HG03520 (cell line): ENCODE measurements at regions not wholly inside any gene's neighbourhood (a gene's known extent, or its start where the extent isn't known, plus 50 kb on each side); places are given as distances from the start of the nearest gene placed in this dataset.
"Not testable (repeated sequence)": the region's sequence is repeated elsewhere in the genome, so short reads cannot be mapped to it uniquely, and the experiment has no call there.

ENCODE experiments used
- ATAC-seq: cut with Tn5 transposase; IDR thresholded peaks from one replicate; pipeline ENCODE4 v1.9.1; 2021; ENCODE audit warnings: mild to moderate bottlenecking, moderate library complexity; ENCODE audit not compliant: unreplicated experiment

DNA sequence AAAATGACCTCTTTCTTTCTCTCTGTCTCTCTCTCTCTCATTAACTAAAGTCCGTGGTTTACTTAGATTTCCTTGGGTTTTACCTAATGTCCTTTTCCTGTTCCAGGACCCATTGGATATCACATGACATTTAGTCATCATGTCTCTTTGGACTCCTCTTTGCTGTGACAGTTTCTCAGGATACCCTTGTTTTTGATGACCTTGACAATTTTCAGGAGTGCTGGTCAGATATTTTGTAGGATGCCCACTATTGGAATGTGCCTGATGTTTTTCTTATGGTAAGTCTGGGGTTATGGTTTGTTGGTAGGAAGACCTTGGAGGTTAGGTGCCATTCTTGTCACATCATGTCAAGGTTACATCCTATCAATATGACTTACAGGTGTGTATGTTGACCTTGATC, 199.2 kb upstream of the HTR1E start:
- no peak for ATAC-seq

DNA sequence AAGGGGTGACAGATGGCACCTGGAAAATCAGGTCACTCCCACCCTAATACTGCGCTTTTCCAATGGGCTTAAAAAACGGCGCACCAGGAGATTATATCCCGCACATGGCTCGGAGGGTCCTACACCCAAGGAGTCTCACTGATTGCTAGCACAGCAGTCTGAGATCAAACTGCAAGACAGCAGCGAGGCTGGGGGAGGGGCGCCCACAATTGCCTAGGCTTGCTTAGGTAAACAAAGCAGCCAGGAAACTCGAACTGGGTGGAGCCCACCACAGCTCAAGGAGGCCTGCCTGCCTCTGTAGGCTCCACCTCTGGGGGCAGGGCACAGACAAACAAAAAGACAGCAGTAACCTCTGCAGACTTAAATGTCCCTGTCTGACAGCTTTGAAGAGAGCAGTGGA, 205.7 kb upstream of the HTR1E start:
- ATAC-seq = not testable (repeated sequence)

DNA sequence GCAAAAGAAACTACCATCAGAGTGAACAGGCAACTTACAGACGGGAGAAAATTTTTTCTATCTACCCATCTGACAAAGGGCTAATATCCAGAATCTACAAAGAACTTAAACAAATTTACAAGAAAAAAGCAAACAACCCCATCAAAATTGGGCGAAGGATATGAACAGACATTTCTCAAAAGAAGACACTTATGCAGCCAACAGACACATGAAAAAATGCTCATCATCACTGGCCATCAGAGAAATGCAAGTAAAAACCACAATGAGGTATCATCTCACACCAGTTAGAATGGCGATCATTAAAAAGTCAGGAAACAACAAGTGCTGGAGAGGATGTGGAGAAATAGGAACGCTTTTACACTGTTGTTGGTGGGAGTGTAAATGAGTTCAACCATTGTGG, 206.6 kb upstream of the HTR1E start:
- not testable (repeated sequence) for ATAC-seq

DNA sequence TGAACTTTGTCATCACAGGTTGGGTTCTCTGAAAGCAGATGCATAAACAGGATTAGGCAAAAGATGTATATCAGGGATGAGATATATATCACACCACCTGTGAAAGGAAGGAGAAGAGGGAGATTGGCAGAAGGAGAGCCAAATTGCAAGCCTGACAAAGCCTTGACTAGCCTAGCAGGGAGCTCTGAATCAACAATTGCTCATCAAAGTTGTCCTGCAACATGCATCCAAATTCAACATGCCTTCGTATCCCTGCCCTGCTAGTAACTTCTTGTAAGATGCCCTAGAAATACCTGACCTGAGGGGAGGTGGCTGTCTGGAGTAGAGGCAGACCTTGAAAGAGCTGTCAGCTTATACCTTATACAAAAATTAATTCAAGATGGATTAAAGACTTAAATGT, 207.1 kb upstream of the HTR1E start:
- no peak for ATAC-seq

DNA sequence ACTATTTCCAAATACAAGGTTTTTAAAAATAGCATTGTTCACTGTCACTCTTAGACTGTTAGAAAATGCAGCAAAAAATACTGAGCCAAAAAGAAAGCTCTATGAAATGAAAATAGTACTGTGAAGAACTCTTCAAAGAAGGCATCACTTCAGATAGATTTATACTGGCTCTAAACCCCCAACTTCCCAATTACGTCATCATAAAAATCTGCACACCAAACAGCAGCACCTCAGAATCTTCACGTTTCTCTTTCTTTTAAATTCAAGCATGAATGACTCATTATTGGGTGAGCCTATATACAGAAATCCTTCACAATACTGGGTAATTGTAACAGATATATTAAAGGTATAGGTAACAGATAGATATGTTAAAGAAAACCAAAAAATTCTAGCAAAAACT, 208.4 kb upstream of the HTR1E start:
- ATAC-seq = no peak

DNA sequence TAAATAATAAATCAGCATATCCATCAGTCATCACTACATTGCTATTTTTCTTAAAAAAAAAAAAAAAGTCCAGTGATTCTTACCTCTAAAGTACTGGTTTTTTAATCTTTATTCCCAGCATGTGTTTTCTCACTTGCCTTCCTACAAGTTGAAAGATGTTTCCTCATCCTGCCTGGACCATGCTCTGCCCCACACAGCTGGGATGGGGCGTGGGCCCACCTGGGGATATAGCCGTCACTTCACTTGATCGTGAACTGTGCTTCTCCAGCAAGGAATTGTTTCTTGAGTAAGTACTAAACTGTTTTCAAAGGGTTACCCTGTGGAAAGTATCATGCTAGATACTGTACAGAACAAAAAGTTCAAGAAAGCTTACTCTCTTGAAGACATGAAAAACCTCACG, 212.6 kb upstream of the HTR1E start:
- ATAC-seq = no peak

DNA sequence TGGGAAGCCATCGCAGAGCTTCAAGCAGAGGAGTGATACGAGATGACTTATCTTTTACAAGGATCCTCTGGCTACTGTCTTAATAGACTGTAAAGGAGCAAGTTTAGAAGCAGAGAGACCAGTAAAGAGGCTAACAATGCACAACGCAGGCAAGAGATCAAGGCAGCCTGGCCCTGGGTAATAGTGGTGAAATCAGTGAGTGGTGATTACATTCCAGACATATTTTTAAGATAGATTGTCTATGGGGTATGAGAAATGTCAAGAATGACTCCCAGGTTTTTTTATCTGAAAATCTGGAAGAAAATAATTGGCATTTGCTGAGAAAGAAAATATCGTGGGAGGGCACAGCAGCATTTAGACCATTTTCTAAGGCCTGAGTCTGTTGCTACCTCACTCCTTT, 213.6 kb upstream of the HTR1E start:
- ATAC-seq = no peak

DNA sequence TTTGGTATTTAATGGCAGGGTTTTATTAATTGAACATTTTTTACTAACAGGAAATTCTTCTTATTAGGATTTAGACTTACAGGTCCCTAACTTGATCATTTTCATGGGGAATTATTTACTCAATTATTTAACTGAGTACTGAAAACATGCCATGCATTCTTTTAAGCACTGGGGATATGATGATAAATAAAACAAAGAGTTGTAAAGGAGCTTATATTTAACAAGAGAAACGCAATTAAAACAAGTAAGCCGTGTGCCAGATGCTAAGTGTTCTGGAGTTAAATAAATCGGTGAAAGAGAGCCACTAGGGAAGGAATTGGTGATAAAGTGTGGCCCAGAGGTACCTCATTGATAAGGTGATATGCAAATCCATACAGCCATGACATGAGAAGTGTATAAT, 214.2 kb upstream of the HTR1E start:
- ATAC-seq = no peak

DNA sequence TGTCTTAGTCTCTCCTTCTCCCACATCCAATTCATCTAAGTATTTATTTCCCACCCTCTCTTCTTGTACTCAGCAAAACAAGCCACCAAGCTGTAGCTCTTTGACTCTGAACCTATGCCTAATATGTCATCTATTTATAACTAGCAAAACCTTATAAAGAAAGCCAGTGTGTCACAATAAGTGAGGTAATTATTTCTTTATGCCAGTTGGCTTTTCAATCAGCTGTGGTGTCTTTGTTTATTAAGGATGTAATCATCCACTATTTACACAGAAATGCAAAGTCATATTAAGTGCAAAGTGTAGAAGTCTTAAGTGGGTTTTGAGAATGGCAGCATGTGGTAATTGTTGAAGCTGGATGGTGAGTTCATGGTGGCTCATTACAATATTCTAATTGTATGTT, 215.2 kb upstream of the HTR1E start:
- no peak for ATAC-seq

DNA sequence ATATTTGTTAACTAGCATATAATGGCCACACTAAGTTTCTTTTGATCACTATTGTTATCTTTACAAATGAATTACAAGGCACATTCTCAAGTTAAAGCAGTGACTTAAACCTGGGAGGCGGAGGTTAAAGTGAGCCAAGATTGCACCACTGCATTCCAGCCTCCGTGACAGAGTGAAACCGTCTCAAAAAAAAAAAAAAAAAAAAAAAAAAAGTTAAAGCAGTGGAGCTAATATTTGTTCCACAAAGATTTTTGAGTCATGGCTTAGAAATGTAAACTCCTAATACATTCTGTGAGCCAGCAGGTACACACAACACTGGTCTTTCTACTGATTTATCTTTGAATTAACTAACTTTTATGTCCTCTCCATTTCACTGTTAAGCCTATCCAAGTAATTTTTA, 221.7 kb upstream of the HTR1E start:
- ATAC-seq = no peak

DNA sequence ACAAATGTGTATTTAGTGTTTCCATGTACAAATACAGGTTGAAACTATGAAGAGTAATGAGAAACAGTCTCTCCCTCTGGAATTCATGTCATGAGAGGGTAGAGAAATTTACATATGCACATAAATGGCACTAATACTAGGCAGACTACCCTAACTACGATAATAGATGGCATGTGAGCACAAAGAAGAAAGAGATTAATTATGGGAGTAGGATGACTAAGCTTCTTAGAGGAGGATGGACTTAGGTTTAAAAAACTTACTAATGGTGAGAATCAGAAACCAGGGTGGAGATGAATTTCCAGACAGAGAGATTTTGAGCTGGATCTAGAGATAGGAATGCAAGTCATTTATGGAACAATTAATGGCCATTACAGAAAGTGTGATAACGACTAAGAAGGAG, 225.3 kb upstream of the HTR1E start:
- ATAC-seq = no peak

DNA sequence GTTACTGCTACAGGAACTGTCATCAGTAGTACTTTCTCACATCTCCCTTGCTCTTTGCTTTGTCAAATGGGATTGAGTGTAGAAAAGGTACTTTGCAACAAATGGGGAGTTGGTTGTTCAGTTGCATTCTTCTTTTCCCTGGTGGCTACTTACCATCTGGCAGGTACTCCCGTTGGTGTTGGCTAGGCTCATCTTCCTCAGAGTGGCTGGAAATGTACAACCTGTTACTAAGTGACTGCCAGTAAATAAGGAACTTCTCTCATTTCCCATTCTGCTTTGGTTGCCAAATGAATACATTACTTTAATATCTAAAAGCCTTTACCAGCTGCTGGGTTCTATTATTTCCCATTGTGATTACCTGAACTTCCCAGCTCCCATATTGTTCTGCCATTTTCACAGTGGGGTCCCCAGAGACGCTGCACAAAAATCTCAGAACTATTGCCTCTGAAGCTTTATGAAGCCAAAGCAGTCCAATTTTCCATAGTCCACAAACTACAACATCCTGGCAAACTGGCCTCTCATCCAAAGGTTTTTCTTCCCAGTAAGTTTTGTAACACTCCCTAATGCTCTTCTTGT, 229.7 kb upstream of the HTR1E start:
- ATAC-seq = no peak

DNA sequence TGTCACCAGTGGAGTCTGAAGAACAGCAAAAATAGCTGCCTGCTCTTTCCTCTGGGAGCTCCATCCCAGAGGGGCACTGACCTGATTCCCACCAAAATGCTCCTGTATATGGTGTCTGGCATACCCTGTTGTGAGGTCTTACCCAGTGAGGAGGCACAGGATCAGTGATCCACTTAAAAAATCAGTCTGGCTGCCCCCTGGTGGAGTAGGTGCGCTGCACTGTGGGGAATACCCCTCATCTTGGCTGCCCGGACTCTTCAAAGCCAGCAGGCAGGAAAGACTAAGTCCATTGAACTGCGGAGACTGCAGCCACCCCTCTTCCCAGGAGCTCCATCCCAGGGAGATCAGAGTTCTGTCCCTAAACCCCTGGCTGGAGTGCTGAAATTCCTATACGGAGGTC, 230.9 kb upstream of the HTR1E start:
- peak; percentile 69 for ATAC-seq

DNA sequence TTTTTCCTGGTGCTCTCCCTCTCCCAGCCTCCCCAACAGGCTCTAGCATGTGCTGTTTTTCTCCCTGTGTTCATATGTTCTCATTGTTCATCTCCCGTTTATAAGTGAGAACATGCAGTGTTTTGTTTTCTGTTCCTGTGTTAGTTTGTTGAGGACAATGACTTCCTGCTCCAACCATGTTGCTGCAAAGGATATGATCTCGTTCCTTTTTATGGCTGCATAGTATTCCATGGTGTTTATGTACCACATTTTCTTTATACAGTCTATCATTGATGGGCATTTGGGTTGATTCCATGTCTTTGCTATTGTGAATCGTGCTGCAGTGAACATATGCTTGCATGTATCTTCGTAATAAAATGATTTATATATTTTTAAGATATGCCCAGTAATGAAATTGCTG, 236.1 kb upstream of the HTR1E start:
- ATAC-seq = not testable (repeated sequence)

DNA sequence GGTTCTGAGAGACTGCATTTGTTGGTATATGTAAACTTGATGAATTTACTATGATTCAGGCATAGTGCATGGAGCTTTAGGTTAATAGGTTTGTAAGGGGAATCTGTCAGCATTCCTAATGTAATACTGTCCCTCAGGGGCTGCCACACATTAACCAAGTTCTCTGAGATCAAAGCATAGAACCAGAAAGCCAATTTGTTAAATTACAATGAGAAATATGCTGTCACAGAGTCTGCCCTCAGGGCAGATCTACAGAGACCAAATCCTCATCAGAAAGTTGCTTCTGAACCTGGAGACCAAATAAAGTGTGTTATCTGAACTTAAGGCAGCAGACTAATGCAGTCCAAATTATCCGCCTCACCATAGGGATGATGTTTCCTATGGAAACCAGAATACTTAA, 250.8 kb upstream of the HTR1E start:
- no peak for ATAC-seq

DNA sequence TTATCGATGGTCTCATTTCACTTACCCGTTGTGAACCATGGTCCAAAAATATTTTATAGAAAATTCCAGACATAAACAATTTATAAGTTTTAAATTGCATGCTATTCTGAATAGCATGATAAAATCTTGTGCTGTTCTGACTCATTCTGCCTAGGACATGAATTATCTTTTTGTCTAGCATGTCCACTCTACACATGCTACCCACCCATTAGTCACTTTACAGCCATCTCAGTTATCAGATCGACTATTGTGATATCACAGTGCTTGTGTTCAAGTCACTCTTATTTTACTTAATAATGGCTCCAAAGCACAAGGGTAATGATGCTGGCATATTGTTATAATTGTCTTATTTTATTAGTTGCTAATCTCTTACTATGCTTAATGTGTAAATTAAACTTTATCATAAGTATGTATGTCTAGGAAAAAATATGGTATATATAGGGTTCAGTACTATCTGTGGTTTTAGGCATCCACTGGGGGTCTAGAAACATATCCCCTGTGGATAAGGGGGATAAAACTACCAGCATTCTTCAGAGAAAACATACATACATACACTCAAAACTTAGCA, 252.0 kb upstream of the HTR1E start:
- ATAC-seq = no peak

DNA sequence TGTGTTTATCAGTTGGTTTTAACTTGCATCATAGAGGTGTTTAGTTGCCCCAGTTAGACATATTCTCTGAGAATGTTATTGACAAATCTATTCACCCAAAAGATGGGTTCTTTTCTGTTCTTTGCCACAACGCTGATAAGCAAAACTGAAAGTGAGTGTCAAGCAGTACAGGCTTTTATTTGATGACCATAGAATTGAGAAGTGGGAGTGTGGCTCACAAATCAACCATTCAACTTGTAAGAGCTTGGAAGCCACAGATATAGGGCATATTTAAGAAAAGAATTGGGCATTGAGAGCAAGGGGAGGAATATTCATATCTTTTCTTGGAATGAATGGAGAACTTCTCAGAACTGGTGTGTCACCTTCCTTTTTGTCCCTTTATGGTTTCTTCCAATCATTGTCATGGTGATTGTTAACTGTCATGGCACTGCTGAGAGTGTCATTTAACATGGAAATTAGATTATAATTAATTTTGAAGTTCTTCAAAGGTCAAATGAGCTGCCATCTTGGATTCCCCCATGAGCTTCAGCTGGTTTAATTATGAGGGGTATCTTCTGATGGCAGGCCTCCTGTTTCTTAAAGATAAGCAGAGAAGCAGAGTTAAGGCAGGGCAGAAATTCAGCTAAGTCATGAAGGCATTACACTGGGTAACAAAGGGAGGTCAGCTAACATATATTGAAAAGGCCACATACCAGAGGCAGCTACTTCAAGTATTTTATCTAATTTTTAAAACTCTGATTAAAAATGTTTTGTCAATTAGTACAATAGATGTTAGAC, 254.0 kb upstream of the HTR1E start:
- ATAC-seq = peak; percentile 57

DNA sequence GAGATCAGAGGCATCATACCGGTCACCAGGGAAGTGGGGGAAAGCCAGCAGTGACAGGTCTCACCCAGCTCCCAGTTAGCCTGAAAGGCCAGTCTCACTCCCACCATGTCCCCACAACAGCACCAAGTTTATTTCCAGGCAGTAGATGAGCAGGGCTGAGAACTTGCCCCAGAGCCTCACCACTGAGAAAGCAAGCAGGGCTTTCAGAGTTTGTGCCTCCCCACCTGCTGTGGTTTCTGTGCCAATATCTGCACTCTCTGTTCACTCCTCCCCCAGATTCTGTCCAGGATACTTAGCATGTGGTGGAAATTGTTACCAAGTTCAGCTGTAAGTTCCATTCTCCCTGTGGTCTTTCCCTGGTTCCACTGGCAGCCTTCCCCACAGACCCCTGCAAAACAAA, 255.0 kb upstream of the HTR1E start:
- peak; percentile 64 for ATAC-seq

DNA sequence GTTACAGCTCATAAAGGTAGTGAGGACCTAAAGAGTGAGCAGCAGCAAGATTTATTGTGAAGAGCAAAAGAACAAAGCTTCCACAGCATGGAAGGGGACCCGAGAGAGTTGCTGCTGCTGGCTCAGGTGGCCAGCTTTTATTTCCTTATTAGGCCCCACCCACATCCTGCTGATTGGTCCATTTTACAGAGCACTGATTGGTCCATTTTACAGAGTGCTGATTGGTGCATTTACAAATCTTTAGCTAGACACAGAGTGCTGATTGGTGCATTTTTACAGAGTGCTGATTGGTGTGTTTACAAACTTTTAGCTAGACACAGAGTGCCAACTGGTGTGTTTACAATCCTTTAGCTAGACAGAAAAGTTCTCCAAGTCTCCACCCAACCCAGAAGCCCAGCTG, 256.2 kb upstream of the HTR1E start:
- not testable (repeated sequence) for ATAC-seq

DNA sequence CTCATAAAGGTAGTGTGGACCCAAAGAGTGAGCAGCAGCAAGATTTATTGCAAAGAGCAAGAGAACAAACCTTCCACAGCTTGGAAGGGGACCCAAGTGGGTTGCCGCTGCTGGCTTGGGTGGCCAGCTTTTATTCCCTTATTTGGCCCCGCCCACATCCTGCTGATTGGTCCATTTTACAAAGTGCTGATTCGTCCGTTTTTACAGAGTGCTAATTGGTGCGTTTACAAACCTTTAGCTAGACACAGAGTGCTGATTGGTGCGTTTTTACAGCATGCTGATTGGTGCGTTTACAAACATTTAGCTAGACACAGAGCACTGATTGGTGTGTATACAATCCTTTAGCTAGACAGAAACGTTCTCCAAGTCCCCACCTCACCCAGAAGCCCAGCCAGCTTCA, 265.2 kb upstream of the HTR1E start:
- ATAC-seq = not testable (repeated sequence)

DNA sequence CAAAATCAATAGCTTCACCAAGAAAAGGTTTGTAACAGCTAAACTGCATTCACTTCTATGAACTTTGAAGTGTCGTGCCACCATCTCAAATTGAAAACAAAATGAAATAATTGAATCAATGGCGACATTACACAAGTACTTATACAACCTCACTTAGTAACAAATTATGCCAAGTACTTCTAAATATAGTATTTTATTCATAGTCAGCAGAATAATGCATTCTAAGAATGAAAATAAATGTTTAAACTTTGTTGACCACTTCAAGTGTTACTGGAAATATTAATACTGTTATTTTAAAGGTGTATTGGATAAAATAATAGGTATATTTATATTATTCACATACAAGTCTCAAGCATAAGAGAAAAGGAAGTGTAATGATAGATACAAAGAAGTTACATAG, 280.1 kb upstream of the HTR1E start:
- no peak for ATAC-seq

DNA sequence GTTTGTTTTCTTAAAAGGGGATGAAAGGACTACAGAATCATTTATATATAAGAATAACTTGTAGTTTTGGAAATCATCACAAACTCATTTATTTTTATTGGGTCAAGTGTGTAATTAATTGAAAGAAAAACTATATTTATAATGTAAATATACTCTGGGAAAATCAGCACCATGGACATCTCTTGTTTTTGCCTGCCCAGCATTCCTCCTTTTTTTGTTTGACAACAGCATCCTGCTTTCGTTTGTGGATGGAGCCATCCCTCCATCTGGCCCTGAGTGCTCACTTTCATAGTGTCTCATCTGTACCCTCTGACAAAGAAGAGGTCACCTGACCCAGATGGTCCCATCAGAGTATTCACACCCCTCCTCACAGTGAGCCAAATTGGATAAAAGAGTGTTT, 308.2 kb upstream of the HTR1E start:
- ATAC-seq = no peak

DNA sequence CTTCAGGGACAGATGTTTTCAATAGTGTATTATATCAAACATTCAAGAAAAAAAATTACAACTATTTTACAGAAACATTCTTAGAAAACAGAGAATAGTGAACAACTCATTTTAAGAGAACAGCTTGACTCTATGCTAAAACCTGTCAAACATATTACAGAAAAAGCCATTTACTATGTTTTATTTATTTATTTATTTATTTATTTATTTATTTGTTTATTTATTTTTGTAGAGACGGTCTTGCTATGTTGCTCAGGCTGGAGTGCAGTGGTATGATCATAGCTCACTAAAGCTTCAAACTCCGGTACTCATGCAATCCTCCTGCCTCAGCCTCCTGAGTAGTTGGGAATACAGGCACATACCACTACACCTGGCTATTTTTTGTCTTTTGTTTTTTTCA, 317.9 kb upstream of the HTR1E start:
- no peak for ATAC-seq
